DMS53 treated with DMSO at 0.1 percent for 48 hours (cell line): ENCODE measurements at regions not wholly inside any gene's neighbourhood (a gene's known extent, or its start where the extent isn't known, plus 50 kb on each side); places are given as distances from the start of the nearest gene placed in this dataset.

ENCODE experiments used
- DNase-seq: peaks from one replicate; lab custom pipeline; 2025; ENCODE audit not compliant: unreplicated experiment; lab: John Stamatoyannopoulos, UW

- no peak for DNase-seq
These were observed 371.6 kb downstream of the EIPR1 start for GRCh38 chr2:3005859-3006501.

GRCh38 chr2:3001615-3002560, 375.7 kb downstream of the EIPR1 start:
- DNase-seq: no peak

GRCh38 chr2:3000968-3001367, 376.6 kb downstream of the EIPR1 start:
- DNase-seq: no peak

GRCh38 chr2:3000125-3000524, 377.5 kb downstream of the EIPR1 start:
- DNase-seq: no peak

- no peak for DNase-seq
These were observed 378.6 kb downstream of the EIPR1 start for GRCh38 chr2:2998971-2999370.

- DNase-seq: no peak
These were observed 384.4 kb downstream of the EIPR1 start for GRCh38 chr2:2993172-2993692.

GRCh38 chr2:2992634-2993033, 385.0 kb downstream of the EIPR1 start:
- no peak for DNase-seq

- DNase-seq: no peak
These were observed 392.6 kb downstream of the EIPR1 start for GRCh38 chr2:2985020-2985419.

GRCh38 chr2:2981000-2981399, 396.6 kb downstream of the EIPR1 start:
- DNase-seq: no peak

GRCh38 chr2:2974982-2975381, 402.6 kb downstream of the EIPR1 start:
- no peak for DNase-seq

GRCh38 chr2:2960441-2961133, 417.0 kb downstream of the EIPR1 start:
- DNase-seq: no peak

- DNase-seq: no peak
These were observed 427.1 kb downstream of the EIPR1 start for GRCh38 chr2:2950403-2950952.

- no peak for DNase-seq
These were observed 430.2 kb downstream of the EIPR1 start for GRCh38 chr2:2947406-2947805.

GRCh38 chr2:2942906-2943305, 434.7 kb downstream of the EIPR1 start:
- no peak for DNase-seq

GRCh38 chr2:2942225-2942624, 435.4 kb downstream of the EIPR1 start:
- DNase-seq: no peak

GRCh38 chr2:2941205-2941604, 436.4 kb downstream of the EIPR1 start:
- DNase-seq: no peak

GRCh38 chr2:2940702-2941101, 436.9 kb downstream of the EIPR1 start:
- DNase-seq: no peak

GRCh38 chr2:2940061-2940460, 437.6 kb downstream of the EIPR1 start:
- DNase-seq: no peak

- DNase-seq: no peak
These were observed 438.4 kb downstream of the EIPR1 start for GRCh38 chr2:2939078-2939795.

- no peak for DNase-seq
These were observed 439.1 kb downstream of the EIPR1 start for GRCh38 chr2:2938481-2938880.
